ENCODE measurements at regions not wholly inside any gene's neighbourhood (a gene's known extent, or its start where the extent isn't known, plus 50 kb on each side); places are given as distances from the start of the nearest gene placed in this dataset.
"Not testable (repeated sequence)": the region's sequence is repeated elsewhere in the genome, so short reads cannot be mapped to it uniquely, and the experiment has no call there.

- no peak overlapping the region for H3K27ac ChIP-seq (ENCODE audit: low read length)
- H3K9me3 ChIP-seq (ENCODE audit: insufficient read depth, low read depth, low read length) = no peaks in the 10 kb centered on the region
- H3K9ac ChIP-seq (ENCODE audit: low read depth, low read length) = no peak overlapping the region
- H3K27me3 ChIP-seq (ENCODE audit: insufficient read depth, low read length) = no peaks in the 10 kb centered on the region
- H3K4me3 ChIP-seq (ENCODE audit: low read length) = no peak overlapping the region
- H3K36me3 ChIP-seq (ENCODE audit: insufficient read depth, low read depth, low read length) = no peaks in the 10 kb centered on the region
- no peaks in the 10 kb centered on the region for H3K4me1 ChIP-seq (ENCODE audit: insufficient read depth, low read length)
Measured at GRCh38 chr6:6975459-6976111, 132.2 kb upstream of the RREB1 start.

DNA sequence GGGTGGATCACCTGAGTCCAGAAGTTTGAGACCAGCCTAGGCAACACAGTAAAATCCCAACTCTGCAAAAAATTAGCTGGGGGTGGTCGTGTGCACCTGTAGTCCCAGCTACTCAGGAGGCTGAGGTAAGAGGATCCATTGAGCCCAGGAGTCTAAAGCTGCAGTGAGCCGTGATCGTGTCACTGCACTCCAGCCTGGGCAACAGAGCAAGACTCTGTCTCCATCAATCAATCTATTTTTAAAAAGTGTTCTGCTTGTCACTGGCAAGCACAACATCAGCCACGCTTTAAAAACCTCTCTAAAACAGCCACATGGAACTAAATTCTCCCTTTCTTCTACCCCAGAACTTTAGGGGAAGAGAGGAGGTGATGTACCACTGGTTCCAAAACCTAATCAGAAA lies 131.6 kb upstream of the RREB1 start:
- H3K27me3 ChIP-seq (ENCODE audit: insufficient read depth, low read length) = no peaks in the 10 kb centered on the region
- no peaks in the 10 kb centered on the region for H3K9me3 ChIP-seq (ENCODE audit: insufficient read depth, low read depth, low read length)
- no peak overlapping the region for H3K9ac ChIP-seq (ENCODE audit: low read depth, low read length)
- no peak overlapping the region for H3K27ac ChIP-seq (ENCODE audit: low read length)
- H3K4me1 ChIP-seq (ENCODE audit: insufficient read depth, low read length) = no peaks in the 10 kb centered on the region
- no peaks in the 10 kb centered on the region for H3K36me3 ChIP-seq (ENCODE audit: insufficient read depth, low read depth, low read length)
- H3K4me3 ChIP-seq (ENCODE audit: low read length) = no peak overlapping the region

DNA sequence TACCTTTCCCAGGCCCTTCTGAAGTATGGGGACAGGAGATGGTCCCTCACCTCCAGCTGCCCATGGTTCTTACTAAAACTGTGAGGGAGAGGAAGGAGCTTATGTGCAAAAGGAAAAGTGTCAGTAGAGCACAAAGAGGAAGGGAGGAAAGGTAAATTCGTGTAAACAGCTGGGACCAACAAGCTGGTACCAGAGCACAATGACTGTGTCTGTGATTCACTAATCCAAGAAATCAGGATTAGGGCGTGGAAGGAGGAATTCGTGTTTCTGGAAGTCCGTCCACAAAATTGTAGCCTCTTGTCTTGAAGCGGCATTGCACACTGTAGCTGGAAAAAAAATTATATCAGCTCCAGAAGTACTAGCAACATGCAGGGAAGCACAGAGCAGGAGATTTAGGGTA lies 129.0 kb upstream of the RREB1 start:
- H3K36me3 ChIP-seq (ENCODE audit: insufficient read depth, low read depth, low read length) = no peaks in the 10 kb centered on the region
- H3K27me3 ChIP-seq (ENCODE audit: insufficient read depth, low read length) = no peaks in the 10 kb centered on the region
- H3K27ac ChIP-seq (ENCODE audit: low read length) = no peak overlapping the region
- no peaks in the 10 kb centered on the region for H3K4me1 ChIP-seq (ENCODE audit: insufficient read depth, low read length)
- no peak overlapping the region for H3K4me3 ChIP-seq (ENCODE audit: low read length)
- no peaks in the 10 kb centered on the region for H3K9me3 ChIP-seq (ENCODE audit: insufficient read depth, low read depth, low read length)
- H3K9ac ChIP-seq (ENCODE audit: low read depth, low read length) = no peak overlapping the region

DNA sequence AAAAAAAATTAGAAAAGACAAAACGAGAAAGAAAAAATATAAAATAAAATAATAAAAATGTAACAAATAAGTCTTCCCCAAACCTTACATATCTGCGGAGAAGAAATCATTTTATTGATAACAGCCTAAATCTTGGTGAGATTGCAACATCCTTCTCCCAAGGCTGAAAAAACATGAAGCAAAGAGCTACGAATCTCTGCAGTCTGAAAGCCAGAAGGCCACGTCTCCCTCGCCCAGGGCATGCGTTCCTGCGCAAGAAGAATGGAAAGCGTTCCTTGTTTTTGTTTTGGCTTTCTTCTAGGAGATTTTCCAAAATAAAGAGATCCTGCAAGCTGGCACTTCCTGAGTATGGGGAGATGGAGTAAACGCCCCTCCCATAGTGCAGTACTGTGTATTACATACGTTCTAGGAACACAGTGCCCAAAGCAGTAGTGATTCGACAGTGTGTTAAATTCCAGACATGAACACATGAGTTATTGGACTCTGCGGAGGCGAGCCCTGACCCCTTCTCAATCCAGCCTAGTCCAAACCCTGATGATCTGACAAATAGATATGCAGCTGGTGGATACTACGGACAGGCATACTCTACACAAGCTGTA lies 126.7 kb upstream of the RREB1 start:
- no peak overlapping the region for H3K27ac ChIP-seq (ENCODE audit: low read length)

GRCh38 chr6:6981681-6982322 lies 126.0 kb upstream of the RREB1 start:
- Histone ChIP-seq H3K4me1 (ENCODE audit: insufficient read depth, low read length) (no peaks in the 10 kb centered on the region), H3K4me3 (ENCODE audit: low read length) (no peak overlapping the region), H3K27me3 (ENCODE audit: insufficient read depth, low read length) (no peaks in the 10 kb centered on the region), H3K27ac (ENCODE audit: low read length) (no peak overlapping the region), H3K9ac (ENCODE audit: low read depth, low read length) (no peak overlapping the region), H3K9me3 (ENCODE audit: insufficient read depth, low read depth, low read length) (no peaks in the 10 kb centered on the region), H3K36me3 (ENCODE audit: insufficient read depth, low read depth, low read length) (no peaks in the 10 kb centered on the region)

More for the DNA sequence above, 126.7 kb upstream of the RREB1 start:
- Histone ChIP-seq H3K4me1 (ENCODE audit: insufficient read depth, low read length) (no peaks in the 10 kb centered on the region), H3K27me3 (ENCODE audit: insufficient read depth, low read length) (no peaks in the 10 kb centered on the region), H3K36me3 (ENCODE audit: insufficient read depth, low read depth, low read length) (no peaks in the 10 kb centered on the region), H3K9ac (ENCODE audit: low read depth, low read length) (no peak overlapping the region), H3K9me3 (ENCODE audit: insufficient read depth, low read depth, low read length) (no peaks in the 10 kb centered on the region), H3K4me3 (ENCODE audit: low read length) (no peak overlapping the region)

DNA sequence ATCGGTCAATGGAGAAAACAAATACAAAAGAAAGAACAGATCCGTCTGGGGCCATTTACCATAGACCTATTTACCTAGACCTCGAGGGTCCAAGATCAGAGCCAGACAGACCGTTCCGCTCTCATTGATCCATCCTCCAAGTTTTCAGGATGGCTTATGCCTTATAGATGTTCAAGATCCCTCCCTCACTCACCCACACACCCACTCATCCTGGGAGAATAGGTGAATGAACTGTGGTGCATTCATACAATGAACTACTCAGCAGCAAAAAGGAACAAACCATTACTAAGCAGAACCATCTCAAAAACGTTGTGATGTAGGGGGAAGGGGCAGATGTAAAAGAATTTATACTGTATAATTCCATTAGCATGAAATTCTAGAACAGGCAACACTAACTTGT lies 125.1 kb upstream of the RREB1 start:
- Histone ChIP-seq H3K4me3 (ENCODE audit: low read length) (no peak overlapping the region), H3K4me1 (ENCODE audit: insufficient read depth, low read length) (no peaks in the 10 kb centered on the region), H3K27me3 (ENCODE audit: insufficient read depth, low read length) (no peaks in the 10 kb centered on the region), H3K9ac (ENCODE audit: low read depth, low read length) (no peak overlapping the region), H3K27ac (ENCODE audit: low read length) (no peak overlapping the region), H3K9me3 (ENCODE audit: insufficient read depth, low read depth, low read length) (no peaks in the 10 kb centered on the region), H3K36me3 (ENCODE audit: insufficient read depth, low read depth, low read length) (no peaks in the 10 kb centered on the region)

DNA sequence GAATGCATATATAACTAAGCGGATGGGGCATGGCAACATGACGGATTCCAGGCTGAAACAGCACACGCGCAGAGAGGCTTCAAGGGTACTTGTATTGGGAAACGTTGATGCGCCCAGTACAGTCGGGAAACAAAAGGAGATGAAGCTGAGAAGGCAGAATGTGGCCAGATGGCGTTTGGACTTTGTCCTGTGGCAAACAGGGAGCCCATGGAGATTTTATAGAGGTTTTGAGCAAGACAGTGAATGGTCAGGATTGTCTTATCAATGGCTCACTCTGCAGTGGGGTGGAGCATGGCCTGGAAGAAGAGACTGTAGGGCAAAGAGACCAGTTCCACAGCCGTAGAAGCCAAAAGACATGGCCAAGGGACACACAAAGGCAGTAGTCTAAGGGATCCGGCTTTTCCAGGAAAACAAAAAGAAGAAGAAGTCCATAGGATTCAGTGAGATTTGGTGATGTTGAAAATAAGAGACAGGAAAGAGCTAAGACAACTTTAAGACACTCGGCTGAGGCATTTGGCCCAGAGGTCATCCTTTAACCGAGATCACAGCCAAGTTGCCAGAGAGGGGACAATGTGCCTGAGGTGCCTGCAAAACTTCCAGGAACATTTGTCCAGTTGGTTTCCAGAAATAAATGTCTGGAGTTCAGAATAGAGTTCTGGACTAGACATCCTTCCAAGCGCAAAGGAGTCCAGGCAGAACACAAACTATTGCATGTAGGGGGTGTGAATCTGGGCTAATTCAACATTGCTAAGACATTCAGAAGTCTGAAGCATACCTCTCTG lies 123.0 kb upstream of the RREB1 start:
- Histone ChIP-seq H3K9ac (ENCODE audit: low read depth, low read length) (no peak overlapping the region), H3K4me3 (ENCODE audit: low read length) (no peak overlapping the region), H3K9me3 (ENCODE audit: insufficient read depth, low read depth, low read length) (no peaks in the 10 kb centered on the region), H3K36me3 (ENCODE audit: insufficient read depth, low read depth, low read length) (no peaks in the 10 kb centered on the region), H3K27me3 (ENCODE audit: insufficient read depth, low read length) (no peaks in the 10 kb centered on the region), H3K4me1 (ENCODE audit: insufficient read depth, low read length) (no peaks in the 10 kb centered on the region), H3K27ac (ENCODE audit: low read length) (no peak overlapping the region)

DNA sequence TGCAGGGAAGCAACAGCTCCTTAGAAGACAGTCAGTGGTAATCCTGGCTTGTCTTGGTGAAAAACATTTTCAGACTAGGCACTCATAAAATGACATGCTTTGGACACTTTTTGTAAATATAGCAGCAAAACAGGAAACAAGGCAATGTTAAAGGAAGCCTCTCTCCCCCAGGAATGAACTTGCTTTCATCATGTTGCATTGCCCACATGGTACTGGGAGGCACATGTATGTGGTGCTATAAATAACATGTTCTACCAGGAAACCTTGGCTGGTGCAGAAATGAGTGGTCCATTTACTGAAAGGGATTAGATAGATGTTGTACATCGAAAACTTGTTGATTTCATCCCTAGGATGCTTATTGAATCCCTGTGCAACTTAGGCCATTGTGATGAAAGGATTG lies 121.4 kb upstream of the RREB1 start:
- Histone ChIP-seq H3K27me3 (ENCODE audit: insufficient read depth, low read length) (no peaks in the 10 kb centered on the region), H3K9me3 (ENCODE audit: insufficient read depth, low read depth, low read length) (no peaks in the 10 kb centered on the region), H3K36me3 (ENCODE audit: insufficient read depth, low read depth, low read length) (no peaks in the 10 kb centered on the region), H3K27ac (ENCODE audit: low read length) (no peak overlapping the region), H3K4me1 (ENCODE audit: insufficient read depth, low read length) (no peaks in the 10 kb centered on the region), H3K9ac (ENCODE audit: low read depth, low read length) (no peak overlapping the region), H3K4me3 (ENCODE audit: low read length) (no peak overlapping the region)

DNA sequence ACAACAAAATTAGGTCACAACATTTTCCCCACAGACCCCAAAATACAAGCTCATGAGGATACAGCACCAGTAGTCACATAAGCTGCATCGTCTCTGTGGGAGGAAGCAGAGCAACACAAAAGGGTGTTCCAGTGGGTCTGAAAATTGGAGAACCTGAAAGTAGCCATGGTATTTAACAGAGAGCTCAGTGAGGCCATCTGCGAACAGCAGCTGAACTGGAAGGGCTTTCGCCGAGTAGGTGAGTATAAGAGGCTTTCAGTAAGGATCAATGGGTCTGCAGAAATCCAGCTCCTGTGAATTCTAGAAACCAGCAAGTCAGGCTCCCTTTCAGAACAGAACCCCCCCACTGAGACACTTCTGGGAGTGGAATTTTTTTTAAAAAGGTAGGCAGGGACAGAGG lies 120.0 kb upstream of the RREB1 start:
- H3K27ac ChIP-seq (ENCODE audit: low read length) = no peak overlapping the region
- no peaks in the 10 kb centered on the region for H3K4me1 ChIP-seq (ENCODE audit: insufficient read depth, low read length)
- no peaks in the 10 kb centered on the region for H3K27me3 ChIP-seq (ENCODE audit: insufficient read depth, low read length)
- no peak overlapping the region for H3K9ac ChIP-seq (ENCODE audit: low read depth, low read length)
- no peaks in the 10 kb centered on the region for H3K36me3 ChIP-seq (ENCODE audit: insufficient read depth, low read depth, low read length)
- H3K9me3 ChIP-seq (ENCODE audit: insufficient read depth, low read depth, low read length) = no peaks in the 10 kb centered on the region
- no peak overlapping the region for H3K4me3 ChIP-seq (ENCODE audit: low read length)

DNA sequence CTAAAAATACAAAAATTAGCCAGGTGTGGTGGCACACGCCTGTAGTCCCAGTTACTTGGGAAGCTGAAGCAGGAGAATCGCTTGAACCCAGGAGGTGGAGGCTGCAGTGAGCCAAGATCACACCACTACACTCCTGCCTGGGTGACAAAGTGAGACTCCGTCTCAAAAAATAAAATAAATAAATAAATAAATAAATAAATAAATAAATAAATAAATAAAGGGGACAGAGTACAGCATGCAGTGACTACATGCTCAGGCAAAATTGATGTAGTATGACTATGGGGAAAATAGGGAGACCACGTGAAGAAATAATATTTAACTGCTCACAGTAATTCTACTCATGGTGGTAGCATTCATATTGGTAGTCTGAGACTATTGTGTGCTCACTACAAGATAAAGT lies 117.7 kb upstream of the RREB1 start:
- H3K27me3 ChIP-seq (ENCODE audit: insufficient read depth, low read length); H3K36me3 ChIP-seq (ENCODE audit: insufficient read depth, low read depth, low read length); H3K4me3 ChIP-seq (ENCODE audit: low read length); H3K9ac ChIP-seq (ENCODE audit: low read depth, low read length); H3K9me3 ChIP-seq (ENCODE audit: insufficient read depth, low read depth, low read length); H3K27ac ChIP-seq (ENCODE audit: low read length); H3K4me1 ChIP-seq (ENCODE audit: insufficient read depth, low read length): not testable (repeated sequence)

- H3K36me3 ChIP-seq (ENCODE audit: insufficient read depth, low read depth, low read length) = no peaks in the 10 kb centered on the region
- H3K9me3 ChIP-seq (ENCODE audit: insufficient read depth, low read depth, low read length) = no peaks in the 10 kb centered on the region
- H3K27ac ChIP-seq (ENCODE audit: low read length) = no peak overlapping the region
- H3K4me3 ChIP-seq (ENCODE audit: low read length) = no peak overlapping the region
- H3K27me3 ChIP-seq (ENCODE audit: insufficient read depth, low read length) = no peaks in the 10 kb centered on the region
- no peak overlapping the region for H3K9ac ChIP-seq (ENCODE audit: low read depth, low read length)
- peaks cover 3% of the 10 kb centered on the region; the same call in 1 of the 2 replicates for H3K4me1 ChIP-seq (ENCODE audit: insufficient read depth, low read length)
Measured at GRCh38 chr6:6993503-6994237, 114.1 kb upstream of the RREB1 start.
